Astrocyte (in vitro differentiated cells and primary cell): ENCODE measurements at regions not wholly inside any gene's neighbourhood (a gene's known extent, or its start where the extent isn't known, plus 50 kb on each side); places are given as distances from the start of the nearest gene placed in this dataset.

Source experiments
- EZH2 ChIP-seq: IDR thresholded peaks from 2 replicates; pipeline ENCODE4 v1.6.1; 2012; ENCODE audit warnings: mild to moderate bottlenecking, low read length, inconsistent platforms; ENCODE audit not compliant: insufficient read depth
- TF ChIP-seq, protein P1 (sequence below): IDR thresholded peaks from 2 replicates; pipeline ENCODE4 v1.5.1; 2011; ENCODE audit warnings: low read depth, mild to moderate bottlenecking, inconsistent platforms, low read length, moderate library complexity; ENCODE audit not compliant: insufficient read depth

DNA sequence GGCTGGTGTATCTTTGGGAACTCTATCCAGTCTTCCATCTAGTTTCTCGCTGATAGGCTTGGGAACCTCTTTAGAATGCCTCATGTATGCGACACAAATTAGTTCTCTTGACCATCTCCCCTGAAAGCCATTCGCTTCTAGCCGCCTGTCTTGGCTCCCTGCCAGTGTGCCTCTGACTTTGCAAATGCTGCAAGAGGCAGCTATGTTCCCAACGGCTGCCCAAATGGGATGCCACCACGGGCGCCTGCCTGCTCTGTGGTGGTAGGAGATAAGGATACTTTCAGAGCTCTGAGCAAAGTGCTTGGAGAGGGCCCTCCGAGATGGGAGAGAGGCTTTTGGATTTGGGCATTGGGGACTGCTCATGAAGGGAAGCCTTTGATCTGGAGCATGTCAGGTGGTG, 77.7 kb upstream of the IGFBP5 start:
- TF ChIP-seq, protein P1, sequence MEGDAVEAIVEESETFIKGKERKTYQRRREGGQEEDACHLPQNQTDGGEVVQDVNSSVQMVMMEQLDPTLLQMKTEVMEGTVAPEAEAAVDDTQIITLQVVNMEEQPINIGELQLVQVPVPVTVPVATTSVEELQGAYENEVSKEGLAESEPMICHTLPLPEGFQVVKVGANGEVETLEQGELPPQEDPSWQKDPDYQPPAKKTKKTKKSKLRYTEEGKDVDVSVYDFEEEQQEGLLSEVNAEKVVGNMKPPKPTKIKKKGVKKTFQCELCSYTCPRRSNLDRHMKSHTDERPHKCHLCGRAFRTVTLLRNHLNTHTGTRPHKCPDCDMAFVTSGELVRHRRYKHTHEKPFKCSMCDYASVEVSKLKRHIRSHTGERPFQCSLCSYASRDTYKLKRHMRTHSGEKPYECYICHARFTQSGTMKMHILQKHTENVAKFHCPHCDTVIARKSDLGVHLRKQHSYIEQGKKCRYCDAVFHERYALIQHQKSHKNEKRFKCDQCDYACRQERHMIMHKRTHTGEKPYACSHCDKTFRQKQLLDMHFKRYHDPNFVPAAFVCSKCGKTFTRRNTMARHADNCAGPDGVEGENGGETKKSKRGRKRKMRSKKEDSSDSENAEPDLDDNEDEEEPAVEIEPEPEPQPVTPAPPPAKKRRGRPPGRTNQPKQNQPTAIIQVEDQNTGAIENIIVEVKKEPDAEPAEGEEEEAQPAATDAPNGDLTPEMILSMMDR, result no peak
- TF ChIP-seq EZH2, result no peak
